ENCODE measurements at regions not wholly inside any gene's neighbourhood (a gene's known extent, or its start where the extent isn't known, plus 50 kb on each side); places are given as distances from the start of the nearest gene placed in this dataset.
"Not testable (repeated sequence)": the region's sequence is repeated elsewhere in the genome, so short reads cannot be mapped to it uniquely, and the experiment has no call there.

DNA sequence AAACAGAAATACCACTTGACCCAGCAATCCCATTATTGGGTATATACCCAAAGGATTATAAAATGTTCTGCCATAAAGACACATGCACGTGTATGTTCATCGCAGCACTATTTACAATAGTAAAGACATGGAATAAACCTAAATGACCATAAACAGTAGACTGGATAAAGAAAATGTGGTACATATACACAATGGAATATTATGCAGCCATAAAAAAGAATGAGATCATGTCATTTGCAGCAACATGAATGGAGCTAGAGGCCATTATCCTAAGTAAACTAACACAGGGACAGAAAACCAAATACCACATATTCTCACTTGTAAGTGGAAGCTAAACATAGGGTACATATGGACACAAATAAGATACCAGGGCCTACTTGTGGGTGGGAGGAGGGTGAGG is 342.2 kb downstream of the LMBRD1 start:
- H3K23ac ChIP-seq (ENCODE audit: low read depth, low read length); H2AK9ac ChIP-seq (replicated peaks; ENCODE audit: low read depth, low read length, poor library complexity); H2AK5ac ChIP-seq (ENCODE audit: low read depth, low read length); H3K27me3 ChIP-seq (ENCODE audit: control insufficient read depth, insufficient read depth, low read length); BruUV-seq (replicated peaks); H3K36me3 ChIP-seq (ENCODE audit: control insufficient read depth, insufficient read depth, low read length); dilution Hi-C loops (cut with HindIII; ENCODE audit: low sequenced_read_pairs, unreplicated experiment); H2BK120ac ChIP-seq (ENCODE audit: low read depth, low read length); H3K9ac ChIP-seq (ENCODE audit: low read depth, low read length); H3K9me1 ChIP-seq (ENCODE audit: insufficient read depth, low read length); ATAC-seq (ENCODE audit: low read depth); H4K91ac ChIP-seq (ENCODE audit: insufficient read depth, low read depth, low read length); intact Hi-C loops (cut with micrococcal nuclease); H2BK20ac ChIP-seq (ENCODE audit: low read depth, low read length); H3K4ac ChIP-seq (ENCODE audit: low read depth, low read length); H3K4me2 ChIP-seq (ENCODE audit: low read depth, low read length); H4K8ac ChIP-seq (ENCODE audit: low read depth in 2 of 2, low read length in 2 of 2); H3K4me3 ChIP-seq (ENCODE audit: insufficient read depth, low read depth, low read length); H2BK5ac ChIP-seq (ENCODE audit: low read depth, low read length, poor library complexity, severe bottlenecking); H3K27ac ChIP-seq (ENCODE audit: insufficient read depth, low read length); H4K5ac ChIP-seq (ENCODE audit: low read depth, low read length); H3K79me1 ChIP-seq (ENCODE audit: low read depth in 1 of 2, low read length in 2 of 2); H3K4me1 ChIP-seq (ENCODE audit: control insufficient read depth, insufficient read depth, low read length); H2BK15ac ChIP-seq (ENCODE audit: low read depth, low read length); H2AFZ ChIP-seq (replicated peaks; ENCODE audit: low read length, poor library complexity); in situ Hi-C loops (cut with MboI; ENCODE audit: low sequenced_read_pairs); H3K14ac ChIP-seq (replicated peaks; ENCODE audit: low read depth, low read length); DNase-seq; H4K20me1 ChIP-seq (ENCODE audit: insufficient read depth, low read length); POLR2A ChIA-PET (ENCODE audit: unreplicated experiment); H3K9me3 ChIP-seq (ENCODE audit: control insufficient read depth, insufficient read depth, low read length); H3K56ac ChIP-seq (ENCODE audit: extremely low read depth, insufficient read depth, low read length); H3K18ac ChIP-seq (ENCODE audit: low read depth, low read length); CTCF ChIA-PET: not testable (repeated sequence)
- WGBS, 2 experiments (ENCODE audit: extremely low coverage in 2 of 2, insufficient read length in 1 of 2): no CpG with 5 or more reads among the region's 2 CpGs

DNA sequence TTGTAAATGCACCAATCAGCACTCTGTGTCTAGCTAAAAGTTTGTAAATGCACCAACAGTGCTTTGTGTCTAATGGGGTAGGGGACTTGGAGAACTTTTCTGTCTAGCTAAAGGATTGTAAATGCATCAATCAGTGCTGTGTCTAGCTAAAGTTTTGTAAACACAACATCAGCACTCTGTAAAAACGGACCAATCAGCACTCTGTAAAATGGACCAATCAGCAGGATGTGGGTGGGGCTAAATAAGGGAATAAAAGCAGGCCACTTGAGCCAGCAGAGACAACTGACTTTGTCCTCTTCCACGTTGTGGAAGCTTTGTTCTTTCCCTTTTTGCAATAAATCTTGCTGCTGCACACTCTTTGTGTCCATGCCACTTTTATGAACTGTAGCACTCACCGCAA is 346.3 kb downstream of the LMBRD1 start:
- H2BK20ac ChIP-seq (ENCODE audit: low read depth, low read length); H3K79me1 ChIP-seq (ENCODE audit: low read depth in 1 of 2, low read length in 2 of 2); H4K5ac ChIP-seq (ENCODE audit: low read depth, low read length); H2BK15ac ChIP-seq (ENCODE audit: low read depth, low read length); DNase-seq; H2AFZ ChIP-seq (replicated peaks; ENCODE audit: low read length, poor library complexity); H3K27ac ChIP-seq (ENCODE audit: insufficient read depth, low read length); H4K8ac ChIP-seq (ENCODE audit: low read depth in 2 of 2, low read length in 2 of 2); POLR2A ChIA-PET (ENCODE audit: unreplicated experiment); intact Hi-C loops (cut with micrococcal nuclease); H3K4me1 ChIP-seq (ENCODE audit: control insufficient read depth, insufficient read depth, low read length); H2AK5ac ChIP-seq (ENCODE audit: low read depth, low read length); H3K9me1 ChIP-seq (ENCODE audit: insufficient read depth, low read length); H3K18ac ChIP-seq (ENCODE audit: low read depth, low read length); H3K4me3 ChIP-seq (ENCODE audit: insufficient read depth, low read depth, low read length); H3K9me3 ChIP-seq (ENCODE audit: control insufficient read depth, insufficient read depth, low read length); H3K9ac ChIP-seq (ENCODE audit: low read depth, low read length); CTCF ChIA-PET; in situ Hi-C loops (cut with MboI; ENCODE audit: low sequenced_read_pairs); H2BK5ac ChIP-seq (ENCODE audit: low read depth, low read length, poor library complexity, severe bottlenecking); H2AK9ac ChIP-seq (replicated peaks; ENCODE audit: low read depth, low read length, poor library complexity); H3K4ac ChIP-seq (ENCODE audit: low read depth, low read length); H3K14ac ChIP-seq (replicated peaks; ENCODE audit: low read depth, low read length); dilution Hi-C loops (cut with HindIII; ENCODE audit: low sequenced_read_pairs, unreplicated experiment); H2BK120ac ChIP-seq (ENCODE audit: low read depth, low read length); ATAC-seq (ENCODE audit: low read depth); H4K91ac ChIP-seq (ENCODE audit: insufficient read depth, low read depth, low read length); H4K20me1 ChIP-seq (ENCODE audit: insufficient read depth, low read length); H3K27me3 ChIP-seq (ENCODE audit: control insufficient read depth, insufficient read depth, low read length); H3K23ac ChIP-seq (ENCODE audit: low read depth, low read length); BruUV-seq (replicated peaks); H3K36me3 ChIP-seq (ENCODE audit: control insufficient read depth, insufficient read depth, low read length); H3K56ac ChIP-seq (ENCODE audit: extremely low read depth, insufficient read depth, low read length); H3K4me2 ChIP-seq (ENCODE audit: low read depth, low read length): not testable (repeated sequence)
- no CpG with 5 or more reads among the region's 3 CpGs for WGBS, 2 experiments (ENCODE audit: extremely low coverage in 2 of 2, insufficient read length in 1 of 2)
